Erythroblast (primary cell): ENCODE measurements at regions not wholly inside any gene's neighbourhood (a gene's known extent, or its start where the extent isn't known, plus 50 kb on each side); places are given as distances from the start of the nearest gene placed in this dataset.

Experiments used
- GATA1 ChIP-seq: IDR thresholded peaks from 2 replicates; pipeline ENCODE4 v1.6.1; 2011; ENCODE audit warnings: low read depth, mild to moderate bottlenecking, control low read depth, low read length, moderate library complexity
- POLR2A ChIP-seq: IDR thresholded peaks from 2 replicates; pipeline ENCODE4 v1.6.1; 2011; ENCODE audit warnings: mild to moderate bottlenecking, low read length

DNA sequence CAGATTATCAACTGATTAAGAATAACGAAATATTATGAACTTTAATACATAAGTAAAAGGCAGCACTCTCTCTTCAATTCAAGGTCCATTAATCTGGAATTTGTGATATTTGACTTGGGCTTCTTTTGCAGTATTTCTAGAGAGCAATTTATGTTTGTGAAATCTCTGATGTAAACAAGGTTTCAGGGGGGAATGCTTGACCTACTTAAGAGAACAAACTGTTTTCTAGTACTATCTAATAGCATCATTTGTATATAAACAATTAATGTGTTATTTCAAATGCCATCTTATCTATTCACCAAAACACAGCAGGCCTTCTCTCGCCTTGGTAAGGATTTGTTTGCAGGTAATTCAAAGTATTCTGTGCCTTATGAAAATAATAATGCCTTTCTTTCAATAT, 103.6 kb upstream of the FST start:
- TF ChIP-seq POLR2A (no peak), GATA1 (no peak)
